Common myeloid progenitor, CD34-positive (primary cell): ENCODE measurements at regions not wholly inside any gene's neighbourhood (a gene's known extent, or its start where the extent isn't known, plus 50 kb on each side); places are given as distances from the start of the nearest gene placed in this dataset.

Experiments used
- CTCF ChIA-PET: fragments of 350-600 bp; sonication (Branson Sonifier 250); formaldehyde crosslinking; loops from one replicate; lab custom pipeline; 2021; ENCODE audit warnings: antibody characterized with exemption; lab: Charles Lee
- POLR2A ChIA-PET: fragments of 350-600 bp; sonication (Branson Sonifier 250); formaldehyde crosslinking; loops from one replicate; lab custom pipeline; 2021; ENCODE audit warnings: antibody characterized with exemption; lab: Charles Lee
- DNase-seq, 3 donors: peaks; one replicate each; pipeline versions ENCODE4 v3.0.0 to v3.0.0-alpha.2; 2013
- H3K27ac ChIP-seq, 2 experiments: 1 replicate in 1 of 2; 2 replicates in 1 of 2; pipeline ENCODE4 v1.7.0; 2013; ENCODE audit warnings: inconsistent platforms in 2 of 2, low read length in 2 of 2, mild to moderate bottlenecking in 2 of 2, low read depth in 1 of 2, moderate library complexity in 1 of 2; ENCODE audit not compliant: severe bottlenecking in 2 of 2, insufficient read depth in 1 of 2, poor library complexity in 1 of 2
- H3K27me3 ChIP-seq, 5 experiments: replicated peaks in 2 of 5; 1 replicate in 3 of 5; 2 replicates in 2 of 5; pipeline versions ENCODE4 v1.6.1 to v1.7.0; 2013; ENCODE audit warnings: low read length in 4 of 5, mild to moderate bottlenecking in 2 of 5, moderate library complexity in 2 of 5, inconsistent platforms in 1 of 5; ENCODE audit not compliant: insufficient read depth in 5 of 5, control insufficient read depth in 4 of 5
- H3K36me3 ChIP-seq, 4 experiments: 1 replicate in 2 of 4; 2 replicates in 2 of 4; pipeline versions ENCODE4 v1.6.1 to v1.7.0; 2013; ENCODE audit warnings: low read length in 3 of 4, control low read depth in 1 of 4, mild to moderate bottlenecking in 1 of 4; ENCODE audit not compliant: control insufficient read depth in 4 of 4, insufficient read depth in 4 of 4
- H3K4me1 ChIP-seq, 4 experiments: 1 replicate in 3 of 4; 2 replicates in 1 of 4; pipeline versions ENCODE4 v1.6.1 to v1.7.1; 2013; ENCODE audit warnings: low read length in 3 of 4, mild to moderate bottlenecking in 3 of 4, control low read depth in 1 of 4, inconsistent platforms in 1 of 4, moderate library complexity in 1 of 4; ENCODE audit not compliant: control insufficient read depth in 4 of 4, insufficient read depth in 4 of 4; ENCODE audit errors: control extremely low read depth in 1 of 4
- H3K4me3 ChIP-seq, 7 experiments: 1 replicate in 4 of 7; 2 replicates in 3 of 7; pipeline versions ENCODE4 v1.5.1 to v1.7.0; 2013; ENCODE audit warnings: mild to moderate bottlenecking in 7 of 7, low read length in 6 of 7, moderate library complexity in 6 of 7, inconsistent platforms in 2 of 7, low read depth in 2 of 7, control low read depth in 1 of 7; ENCODE audit not compliant: insufficient read depth in 4 of 7, control insufficient read depth in 1 of 7; ENCODE audit errors: extremely low read depth in 1 of 7
- H3K9me3 ChIP-seq, 5 experiments: 1 replicate in 4 of 5; 2 replicates in 1 of 5; pipeline versions ENCODE4 v1.6.1 to v1.7.1; 2013; ENCODE audit warnings: low read length in 4 of 5, mild to moderate bottlenecking in 2 of 5, inconsistent platforms in 1 of 5, low read depth in 1 of 5, moderate library complexity in 1 of 5; ENCODE audit not compliant: control insufficient read depth in 4 of 5, insufficient read depth in 2 of 5; ENCODE audit errors: control extremely low read depth in 1 of 5
- WGBS: methylation state at CpG from one replicate; pipeline ENCODE4 v1.1.5; 2013; ENCODE audit not compliant: insufficient coverage; 5-methylcytosine and 5-hydroxymethylcytosine counted together

- H3K27ac ChIP-seq, result no peak overlapping the region
- no peak for DNase-seq
- peaks cover 0 to 2% (median 0%) of the 10 kb centered on the region in 5 experiments for H3K27me3 ChIP-seq
- no peaks in the 10 kb centered on the region for H3K9me3 ChIP-seq
- CTCF ChIA-PET, result interaction anchor here (1.0 kb wide), 1 partner anchor 21 kb away, joined by 3 read pairs; no protein-coding TSS in a partner anchor
- no peaks in the 10 kb centered on the region for H3K36me3 ChIP-seq
- POLR2A ChIA-PET, result no interaction called here
- H3K4me3 ChIP-seq, result no peak overlapping the region
- H3K4me1 ChIP-seq, result no peaks in the 10 kb centered on the region
Measured at GRCh38 chr12:111257435-111257902, 111.4 kb downstream of the PHETA1 start.

- POLR2A ChIA-PET, result interaction anchor here (0.6 kb wide), 1 partner anchor 383 kb away, joined by 3 read pairs; no protein-coding TSS in a partner anchor
- peaks cover 0 to 2% (median 0%) of the 10 kb centered on the region in 5 experiments for H3K27me3 ChIP-seq
Measured at GRCh38 chr12:111256629-111257434, 112.1 kb downstream of the PHETA1 start.

GRCh38 chr12:111255261-111255660 lies 113.6 kb downstream of the PHETA1 start:
- WGBS, result 97% methylated on average over 5 of the region's 7 CpGs
- CTCF ChIA-PET, result no interaction called here

More at GRCh38 chr12:111256629-111257434, 112.1 kb downstream of the PHETA1 start:
- CTCF ChIA-PET, result no interaction called here
- DNase-seq, result no peak
- H3K27ac ChIP-seq, result no peak overlapping the region
- WGBS, result 77% methylated on average over 9 of the region's 10 CpGs
- no peaks in the 10 kb centered on the region for H3K4me1 ChIP-seq
- H3K9me3 ChIP-seq, result no peaks in the 10 kb centered on the region
- no peak overlapping the region for H3K4me3 ChIP-seq
- H3K36me3 ChIP-seq, result no peaks in the 10 kb centered on the region

GRCh38 chr12:111254106-111254505 lies 114.8 kb downstream of the PHETA1 start:
- H3K4me3 ChIP-seq, result no peak overlapping the region
- peaks cover 0 to 2% (median 0%) of the 10 kb centered on the region in 5 experiments for H3K27me3 ChIP-seq
- H3K9me3 ChIP-seq, result no peaks in the 10 kb centered on the region
- H3K36me3 ChIP-seq, result no peaks in the 10 kb centered on the region
- H3K27ac ChIP-seq, result no peak overlapping the region
- DNase-seq, result no peak
- WGBS, result 92% methylated on average over 1 of the region's 3 CpGs
- CTCF ChIA-PET, result no interaction called here
- POLR2A ChIA-PET, result no interaction called here
- no peaks in the 10 kb centered on the region for H3K4me1 ChIP-seq

More at GRCh38 chr12:111255261-111255660, 113.6 kb downstream of the PHETA1 start:
- POLR2A ChIA-PET, result no interaction called here
- H3K27me3 ChIP-seq, result peaks cover 0 to 2% (median 0%) of the 10 kb centered on the region in 5 experiments
- no peaks in the 10 kb centered on the region for H3K36me3 ChIP-seq
- no peak overlapping the region for H3K4me3 ChIP-seq
- no peaks in the 10 kb centered on the region for H3K4me1 ChIP-seq
- no peak overlapping the region for H3K27ac ChIP-seq
- DNase-seq, result no peak
- no peaks in the 10 kb centered on the region for H3K9me3 ChIP-seq

- no peaks in the 10 kb centered on the region for H3K36me3 ChIP-seq
- DNase-seq, result no peak
- 92% methylated on average over 10 of the region's 12 CpGs for WGBS
- no peak overlapping the region for H3K27ac ChIP-seq
- CTCF ChIA-PET, result interaction anchor here (1.4 kb wide), 1 partner anchor 14 kb away, joined by 3 read pairs; no protein-coding TSS in a partner anchor
- H3K9me3 ChIP-seq, result no peaks in the 10 kb centered on the region
- H3K27me3 ChIP-seq, result peaks cover 0 to 2% (median 0%) of the 10 kb centered on the region in 5 experiments
- H3K4me3 ChIP-seq, result no peak overlapping the region
- POLR2A ChIA-PET, result no interaction called here
- H3K4me1 ChIP-seq, result no peaks in the 10 kb centered on the region
Measured at GRCh38 chr12:111253213-111253612, 115.7 kb downstream of the PHETA1 start.

- DNase-seq, result no peak
- CTCF ChIA-PET, result interaction anchor here (1.4 kb wide), 1 partner anchor 13 kb away, joined by 3 read pairs; no protein-coding TSS in a partner anchor
- no peak overlapping the region for H3K27ac ChIP-seq
- POLR2A ChIA-PET, result no interaction called here
- no peak overlapping the region for H3K4me3 ChIP-seq
- H3K27me3 ChIP-seq, result peaks cover 0 to 2% (median 0%) of the 10 kb centered on the region in 5 experiments
- H3K4me1 ChIP-seq, result no peaks in the 10 kb centered on the region
- H3K9me3 ChIP-seq, result no peaks in the 10 kb centered on the region
- H3K36me3 ChIP-seq, result no peaks in the 10 kb centered on the region
- WGBS, result 100% methylated on average over 3 of the region's 7 CpGs
Measured at GRCh38 chr12:111251787-111252186, 117.1 kb downstream of the PHETA1 start.
